HCT116 (cell line): ENCODE measurements at regions not wholly inside any gene's neighbourhood (a gene's known extent, or its start where the extent isn't known, plus 50 kb on each side); places are given as distances from the start of the nearest gene placed in this dataset.

ENCODE experiments used
- ATAC-seq: fragments of 200-7000 bp; cut with Tn5 transposase; 2 replicates; pipeline ENCODE4 v1.9.1; 2020; ENCODE audit warnings: mild to moderate bottlenecking, moderate library complexity
- BruUV-seq: library from RNA; stranded (reverse); fragments of 400-500 nt; replicated peaks from 2 replicates; lab custom pipeline; 2021; lab: Mats Ljungman, UMichigan
- CTCF ChIA-PET: fragments of 300-600 bp; sonication (Branson Sonifier 250); formaldehyde crosslinking; loops from one replicate; lab custom pipeline; 2021; ENCODE audit warnings: antibody characterized with exemption; lab: Charles Lee
- POLR2A ChIA-PET: fragments of 300-600, 350-600 bp; sonication (Branson Sonifier 250); formaldehyde crosslinking; loops from one replicate; lab custom pipeline; 2021; ENCODE audit warnings: antibody characterized with exemption; lab: Charles Lee
- RAD21 ChIA-PET, 2 experiments: fragments of 300-600 bp; sonication (Branson Sonifier 250); formaldehyde crosslinking; loops; one replicate each; lab custom pipeline; 2023; ENCODE audit warnings: low total read pairs in 2 of 2; ENCODE audit not compliant: uncharacterized antibody in 2 of 2, unreplicated experiment in 2 of 2, low non-redundant PET in 1 of 2; lab: Charles Lee
- DNase-seq: peaks from one replicate; pipeline ENCODE4 v3.0.0-alpha.2; 2010; ENCODE audit warnings: low read depth, low spot score
- H2AFZ ChIP-seq: fragments of 200-600 bp; shearing (Covaris generic), sonication (generic); 2 replicates; pipeline ENCODE4 v1.6.1; 2017; ENCODE audit warnings: low read depth, mixed run types, mixed read lengths, antibody characterized with exemption, low read length; ENCODE audit not compliant: poor library complexity, severe bottlenecking
- H3K27ac ChIP-seq: 2 replicates; pipeline ENCODE4 v1.5.1; 2012; ENCODE audit warnings: low read depth, low read length
- H3K27me3 ChIP-seq: fragments of 200-600 bp; sonication (generic); 2 replicates; pipeline ENCODE4 v1.6.1; 2016; ENCODE audit warnings: mixed run types, low read length, mixed read lengths; ENCODE audit not compliant: insufficient read depth
- H3K36me3 ChIP-seq, 2 experiments: fragments of 200-500 bp in 1 of 2; fragments of 200-600 bp in 1 of 2; sonication (Bioruptor generic) in 1 of 2; sonication (generic) in 1 of 2; 2 replicates each; pipeline versions ENCODE4 v1.5.1 to v1.6.1; 2014 to 2016; ENCODE audit warnings: low read length in 2 of 2, inconsistent platforms in 1 of 2, mixed read lengths in 1 of 2, mixed run types in 1 of 2; ENCODE audit not compliant: insufficient read depth in 2 of 2, control insufficient read depth in 1 of 2
- H3K4me1 ChIP-seq, 2 experiments: fragments of 200-600 bp in 1 of 2; sonication (generic) in 1 of 2; 2 replicates each; pipeline versions ENCODE4 v1.5.1 to v1.6.1; 2012 to 2017; ENCODE audit warnings: low read length in 2 of 2, inconsistent platforms in 1 of 2, mild to moderate bottlenecking in 1 of 2, mixed read lengths in 1 of 2, mixed run types in 1 of 2, moderate library complexity in 1 of 2; ENCODE audit not compliant: insufficient read depth in 2 of 2, control insufficient read depth in 1 of 2
- H3K4me2 ChIP-seq: fragments of 200-600 bp; sonication (generic); 2 replicates; pipeline ENCODE4 v1.6.1; 2017; ENCODE audit warnings: mixed run types, low read length, mixed read lengths
- H3K4me3 ChIP-seq, 2 experiments: fragments of 200-600 bp in 1 of 2; sonication (generic) in 1 of 2; replicated peaks in 1 of 2; 2 replicates each; pipeline ENCODE4 v1.5.1; 2011 to 2016; ENCODE audit warnings: low read length in 2 of 2, control low read depth in 1 of 2, low read depth in 1 of 2, mild to moderate bottlenecking in 1 of 2, mixed read lengths in 1 of 2, mixed run types in 1 of 2
- H3K79me2 ChIP-seq: fragments of 200-600 bp; sonication (generic); 2 replicates; pipeline ENCODE4 v1.6.1; 2017; ENCODE audit warnings: mild to moderate bottlenecking, mixed run types, low read length, moderate library complexity, mixed read lengths; ENCODE audit not compliant: insufficient read depth
- H3K9ac ChIP-seq: fragments of 200-600 bp; sonication (generic); 2 replicates; pipeline ENCODE4 v1.6.1; 2016; ENCODE audit warnings: low read length, mixed read lengths
- H3K9me2 ChIP-seq: fragments of 200-600 bp; sonication (generic), shearing (Covaris generic); 2 replicates; pipeline ENCODE4 v1.6.1; 2017; ENCODE audit warnings: mixed run types, mild to moderate bottlenecking, moderate library complexity; ENCODE audit not compliant: insufficient read depth
- H3K9me3 ChIP-seq, 2 experiments: fragments of 200-500 bp in 1 of 2; fragments of 200-600 bp in 1 of 2; sonication (Bioruptor generic) in 1 of 2; sonication (generic) in 1 of 2; 2 replicates each; pipeline ENCODE4 v1.6.1; 2014 to 2017; ENCODE audit warnings: low read length in 2 of 2, mixed read lengths in 2 of 2, inconsistent platforms in 1 of 2, low read depth in 1 of 2, mild to moderate bottlenecking in 1 of 2, mixed run types in 1 of 2, moderate library complexity in 1 of 2; ENCODE audit not compliant: control insufficient read depth in 1 of 2, insufficient read depth in 1 of 2
- H4K20me1 ChIP-seq: fragments of 200-600 bp; sonication (generic), shearing (Covaris generic); 2 replicates; pipeline ENCODE4 v1.6.1; 2017; ENCODE audit warnings: mixed run types, mild to moderate bottlenecking, moderate library complexity; ENCODE audit not compliant: insufficient read depth
- CBX3 ChIP-seq: IDR thresholded peaks from 2 replicates; pipeline ENCODE4 v1.6.1; 2012; ENCODE audit warnings: low read depth
- CEBPB ChIP-seq: IDR thresholded peaks from 2 replicates; pipeline ENCODE4 v1.6.1; 2012; ENCODE audit warnings: low read depth
- EZH2 ChIP-seq: fragments of 200-600 bp; sonication (generic); IDR thresholded peaks from 2 replicates; pipeline ENCODE4 v1.6.1; 2017; ENCODE audit warnings: antibody characterized with exemption, mixed run types
- EZH2phosphoT487 ChIP-seq: fragments of 200-600 bp; IDR thresholded peaks from 2 replicates; pipeline ENCODE4 v1.6.1; 2018; ENCODE audit warnings: antibody characterized with exemption, borderline replicate concordance
- FOSL1 ChIP-seq: IDR thresholded peaks from 2 replicates; pipeline ENCODE4 v1.6.1; 2012; ENCODE audit warnings: low read depth
- POLR2A ChIP-seq: IDR thresholded peaks from 2 replicates; pipeline ENCODE4 v1.7.0; 2011; ENCODE audit warnings: borderline replicate concordance; ENCODE audit not compliant: insufficient read depth, insufficient read length; ENCODE audit errors: extremely low read depth
- POLR2AphosphoS5 ChIP-seq: IDR thresholded peaks from 2 replicates; pipeline ENCODE4 v1.6.1; 2011; ENCODE audit warnings: mild to moderate bottlenecking, low read depth, low read length, moderate library complexity
- RAD21 ChIP-seq: IDR thresholded peaks from 2 replicates; pipeline ENCODE4 v1.6.1; 2012; ENCODE audit warnings: low read depth, mild to moderate bottlenecking
- SIN3A ChIP-seq: IDR thresholded peaks from 2 replicates; pipeline ENCODE4 v1.6.1; 2012; ENCODE audit warnings: low read depth
- SP1 ChIP-seq: IDR thresholded peaks from 2 replicates; pipeline ENCODE4 v1.6.1; 2012; ENCODE audit warnings: low read depth
- SRF ChIP-seq: IDR thresholded peaks from 2 replicates; pipeline ENCODE4 v1.6.1; 2012; ENCODE audit warnings: low read depth
- TCF7L2 ChIP-seq: IDR thresholded peaks from 2 replicates; pipeline ENCODE4 v1.7.0; 2011; ENCODE audit warnings: borderline replicate concordance, inconsistent platforms; ENCODE audit not compliant: insufficient read depth, insufficient read length; ENCODE audit errors: extremely low read depth
- YY1 ChIP-seq: IDR thresholded peaks from 2 replicates; pipeline ENCODE4 v1.6.1; 2011; ENCODE audit warnings: low read length, low read depth, moderate library complexity, mild to moderate bottlenecking; ENCODE audit not compliant: insufficient replicate concordance; ENCODE audit errors: extremely low read depth
- ZFX ChIP-seq: fragments of 450-650 bp; IDR thresholded peaks from 2 replicates; pipeline ENCODE4 v1.6.1; 2017
- ZNF274 ChIP-seq: fragments of 200-500 bp; sonication (Bioruptor generic); IDR thresholded peaks from 2 replicates; pipeline ENCODE4 v1.6.1; 2014; ENCODE audit warnings: mild to moderate bottlenecking, low read depth, low read length, inconsistent platforms
- intact Hi-C: fragments of 100-400 bp; cut with micrococcal nuclease; formaldehyde crosslinking; loops from 2 replicates; pipeline ENCODE4 v1.10.0; 2022
- TF ChIP-seq, protein P1 (sequence below): IDR thresholded peaks from 2 replicates; pipeline ENCODE4 v1.6.1; 2012; ENCODE audit warnings: low read depth
- TF ChIP-seq, protein P2 (sequence below): IDR thresholded peaks from 2 replicates; pipeline ENCODE4 v1.6.1; 2012
- TF ChIP-seq, protein P3 (sequence below): IDR thresholded peaks from 2 replicates; pipeline ENCODE4 v1.6.1; 2012
- TF ChIP-seq, protein P4 (sequence below): IDR thresholded peaks from 2 replicates; pipeline ENCODE4 v1.6.1; 2011; ENCODE audit warnings: mild to moderate bottlenecking, low read length, moderate library complexity; ENCODE audit not compliant: insufficient replicate concordance; ENCODE audit errors: extremely low read depth
- TF ChIP-seq, protein P5 (sequence below), 3 experiments: fragments of 200-600 bp in 1 of 3; sonication (generic) in 1 of 3; IDR thresholded peaks in 2 of 3; conservative IDR thresholded peaks in 1 of 3; 2 replicates each; pipeline ENCODE4 v1.5.1; 2012 to 2017; ENCODE audit warnings: low read depth in 2 of 3, low read length in 2 of 3, antibody characterized with exemption in 1 of 3, borderline replicate concordance in 1 of 3, control low read depth in 1 of 3, mild to moderate bottlenecking in 1 of 3, mixed read lengths in 1 of 3, mixed run types in 1 of 3, moderate library complexity in 1 of 3; ENCODE audit not compliant: insufficient read depth in 1 of 3

DNA sequence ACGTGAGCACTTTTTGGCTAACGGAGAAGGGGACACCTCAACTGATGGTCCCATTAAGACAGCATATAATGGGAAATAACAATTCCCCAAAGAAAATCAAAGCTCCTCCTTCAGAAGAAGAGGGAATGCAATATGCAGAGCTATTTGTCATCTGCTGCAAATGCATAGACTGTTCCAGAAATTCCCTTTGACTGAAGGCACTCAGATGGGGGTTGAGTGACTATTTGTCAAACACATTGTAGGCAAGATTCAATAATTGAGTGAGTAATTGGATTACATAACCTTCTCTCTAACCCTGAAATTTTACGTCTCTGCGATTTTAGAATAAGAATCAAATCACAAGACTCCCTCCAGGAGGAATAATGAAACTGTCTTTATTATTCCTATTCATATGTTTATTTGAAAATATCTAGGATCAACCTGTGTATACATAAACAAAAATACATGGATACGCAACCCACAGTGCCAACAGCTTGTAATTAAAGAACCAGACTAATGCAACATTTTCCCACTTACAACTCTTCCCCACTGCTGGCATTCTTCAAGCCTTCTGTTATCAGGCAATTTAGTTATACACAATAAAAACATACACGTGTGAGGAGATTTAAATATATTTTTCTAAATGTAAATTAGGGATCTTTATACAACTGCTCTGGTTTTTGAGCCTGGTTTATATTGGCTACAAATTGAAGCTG, 256.6 kb downstream of the GBA3 start:
- no peaks in the 10 kb centered on the region for H3K27me3 ChIP-seq
- BruUV-seq: no TSS peak
- no peaks in the 10 kb centered on the region for H3K4me1 ChIP-seq

More for the DNA sequence above, 256.6 kb downstream of the GBA3 start:
- H4K20me1 ChIP-seq: no peaks in the 10 kb centered on the region
- no peak for TF ChIP-seq SRF
- no peak for TF ChIP-seq POLR2A
- no peak for TF ChIP-seq TCF7L2
- TF ChIP-seq, protein P1, sequence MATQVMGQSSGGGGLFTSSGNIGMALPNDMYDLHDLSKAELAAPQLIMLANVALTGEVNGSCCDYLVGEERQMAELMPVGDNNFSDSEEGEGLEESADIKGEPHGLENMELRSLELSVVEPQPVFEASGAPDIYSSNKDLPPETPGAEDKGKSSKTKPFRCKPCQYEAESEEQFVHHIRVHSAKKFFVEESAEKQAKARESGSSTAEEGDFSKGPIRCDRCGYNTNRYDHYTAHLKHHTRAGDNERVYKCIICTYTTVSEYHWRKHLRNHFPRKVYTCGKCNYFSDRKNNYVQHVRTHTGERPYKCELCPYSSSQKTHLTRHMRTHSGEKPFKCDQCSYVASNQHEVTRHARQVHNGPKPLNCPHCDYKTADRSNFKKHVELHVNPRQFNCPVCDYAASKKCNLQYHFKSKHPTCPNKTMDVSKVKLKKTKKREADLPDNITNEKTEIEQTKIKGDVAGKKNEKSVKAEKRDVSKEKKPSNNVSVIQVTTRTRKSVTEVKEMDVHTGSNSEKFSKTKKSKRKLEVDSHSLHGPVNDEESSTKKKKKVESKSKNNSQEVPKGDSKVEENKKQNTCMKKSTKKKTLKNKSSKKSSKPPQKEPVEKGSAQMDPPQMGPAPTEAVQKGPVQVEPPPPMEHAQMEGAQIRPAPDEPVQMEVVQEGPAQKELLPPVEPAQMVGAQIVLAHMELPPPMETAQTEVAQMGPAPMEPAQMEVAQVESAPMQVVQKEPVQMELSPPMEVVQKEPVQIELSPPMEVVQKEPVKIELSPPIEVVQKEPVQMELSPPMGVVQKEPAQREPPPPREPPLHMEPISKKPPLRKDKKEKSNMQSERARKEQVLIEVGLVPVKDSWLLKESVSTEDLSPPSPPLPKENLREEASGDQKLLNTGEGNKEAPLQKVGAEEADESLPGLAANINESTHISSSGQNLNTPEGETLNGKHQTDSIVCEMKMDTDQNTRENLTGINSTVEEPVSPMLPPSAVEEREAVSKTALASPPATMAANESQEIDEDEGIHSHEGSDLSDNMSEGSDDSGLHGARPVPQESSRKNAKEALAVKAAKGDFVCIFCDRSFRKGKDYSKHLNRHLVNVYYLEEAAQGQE: no peak
- no peak for TF ChIP-seq ZFX
- no peak for TF ChIP-seq EZH2phosphoT487
- TF ChIP-seq, protein P2, sequence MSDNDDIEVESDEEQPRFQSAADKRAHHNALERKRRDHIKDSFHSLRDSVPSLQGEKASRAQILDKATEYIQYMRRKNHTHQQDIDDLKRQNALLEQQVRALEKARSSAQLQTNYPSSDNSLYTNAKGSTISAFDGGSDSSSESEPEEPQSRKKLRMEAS: no peak
- no peak for TF ChIP-seq EZH2
- no peak for TF ChIP-seq SIN3A
- TF ChIP-seq, protein P3, sequence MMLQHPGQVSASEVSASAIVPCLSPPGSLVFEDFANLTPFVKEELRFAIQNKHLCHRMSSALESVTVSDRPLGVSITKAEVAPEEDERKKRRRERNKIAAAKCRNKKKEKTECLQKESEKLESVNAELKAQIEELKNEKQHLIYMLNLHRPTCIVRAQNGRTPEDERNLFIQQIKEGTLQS: no peak
- TF ChIP-seq SP1: no peak
- TF ChIP-seq YY1: no peak
- no peak for TF ChIP-seq CEBPB
- no peak for TF ChIP-seq RAD21
- TF ChIP-seq, protein P4, sequence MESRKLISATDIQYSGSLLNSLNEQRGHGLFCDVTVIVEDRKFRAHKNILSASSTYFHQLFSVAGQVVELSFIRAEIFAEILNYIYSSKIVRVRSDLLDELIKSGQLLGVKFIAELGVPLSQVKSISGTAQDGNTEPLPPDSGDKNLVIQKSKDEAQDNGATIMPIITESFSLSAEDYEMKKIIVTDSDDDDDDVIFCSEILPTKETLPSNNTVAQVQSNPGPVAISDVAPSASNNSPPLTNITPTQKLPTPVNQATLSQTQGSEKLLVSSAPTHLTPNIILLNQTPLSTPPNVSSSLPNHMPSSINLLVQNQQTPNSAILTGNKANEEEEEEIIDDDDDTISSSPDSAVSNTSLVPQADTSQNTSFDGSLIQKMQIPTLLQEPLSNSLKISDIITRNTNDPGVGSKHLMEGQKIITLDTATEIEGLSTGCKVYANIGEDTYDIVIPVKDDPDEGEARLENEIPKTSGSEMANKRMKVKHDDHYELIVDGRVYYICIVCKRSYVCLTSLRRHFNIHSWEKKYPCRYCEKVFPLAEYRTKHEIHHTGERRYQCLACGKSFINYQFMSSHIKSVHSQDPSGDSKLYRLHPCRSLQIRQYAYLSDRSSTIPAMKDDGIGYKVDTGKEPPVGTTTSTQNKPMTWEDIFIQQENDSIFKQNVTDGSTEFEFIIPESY: no peak
- TF ChIP-seq POLR2AphosphoS5: no peak
- TF ChIP-seq FOSL1: no peak
- no peak for TF ChIP-seq ZNF274
- TF ChIP-seq, protein P5, sequence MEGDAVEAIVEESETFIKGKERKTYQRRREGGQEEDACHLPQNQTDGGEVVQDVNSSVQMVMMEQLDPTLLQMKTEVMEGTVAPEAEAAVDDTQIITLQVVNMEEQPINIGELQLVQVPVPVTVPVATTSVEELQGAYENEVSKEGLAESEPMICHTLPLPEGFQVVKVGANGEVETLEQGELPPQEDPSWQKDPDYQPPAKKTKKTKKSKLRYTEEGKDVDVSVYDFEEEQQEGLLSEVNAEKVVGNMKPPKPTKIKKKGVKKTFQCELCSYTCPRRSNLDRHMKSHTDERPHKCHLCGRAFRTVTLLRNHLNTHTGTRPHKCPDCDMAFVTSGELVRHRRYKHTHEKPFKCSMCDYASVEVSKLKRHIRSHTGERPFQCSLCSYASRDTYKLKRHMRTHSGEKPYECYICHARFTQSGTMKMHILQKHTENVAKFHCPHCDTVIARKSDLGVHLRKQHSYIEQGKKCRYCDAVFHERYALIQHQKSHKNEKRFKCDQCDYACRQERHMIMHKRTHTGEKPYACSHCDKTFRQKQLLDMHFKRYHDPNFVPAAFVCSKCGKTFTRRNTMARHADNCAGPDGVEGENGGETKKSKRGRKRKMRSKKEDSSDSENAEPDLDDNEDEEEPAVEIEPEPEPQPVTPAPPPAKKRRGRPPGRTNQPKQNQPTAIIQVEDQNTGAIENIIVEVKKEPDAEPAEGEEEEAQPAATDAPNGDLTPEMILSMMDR (IDR thresholded peaks at IDR 0.05 in 2 of 3, conservative IDR thresholded peaks at IDR 0.05 in 1 of 3; ENCODE audit: borderline replicate concordance in 1 of 3, insufficient read depth in 1 of 3, low read depth in 2 of 3, low read length in 2 of 3): no peak
- TF ChIP-seq CBX3: no peak
- no peak for ATAC-seq
- H3K27ac ChIP-seq: no peak overlapping the region
- H3K4me2 ChIP-seq: no peak overlapping the region
- peaks cover 6 to 8% of the 10 kb centered on the region in 2 experiments; a peak in 2 of 4 replicates for H3K9me3 ChIP-seq
- CTCF ChIA-PET: no interaction called here
- POLR2A ChIA-PET: no interaction called here
- no peak overlapping the region for H2AFZ ChIP-seq
- DNase-seq: no peak
- no peaks in the 10 kb centered on the region for H3K9me2 ChIP-seq
- H3K79me2 ChIP-seq: no peaks in the 10 kb centered on the region
- RAD21 ChIA-PET: no interaction called here
- H3K9ac ChIP-seq: no peak overlapping the region
- intact Hi-C loops: no loop called here
- no peak overlapping the region for H3K4me3 ChIP-seq
- no peaks in the 10 kb centered on the region for H3K36me3 ChIP-seq
